Adrenal gland (tissue), 9 donors: ENCODE measurements at regions not wholly inside any gene's neighbourhood (a gene's known extent, or its start where the extent isn't known, plus 50 kb on each side); places are given as distances from the start of the nearest gene placed in this dataset.

ENCODE experiments used
- DNase-seq, 7 donors: peaks; one replicate each; pipeline ENCODE4 v3.0.0-alpha.2; 2019 to 2020
- H3K27ac ChIP-seq, 5 donors: fragments of 200-600 bp; sonication (generic) in 4 of 5; 1 replicate in 3 of 5; 2 replicates in 2 of 5; pipeline versions ENCODE4 v1.5.1 to v1.8.0; 2016 to 2020; ENCODE audit warnings: mild to moderate bottlenecking in 1 of 5
- H3K27me3 ChIP-seq: fragments of 200-600 bp; 2 replicates; pipeline ENCODE4 v1.8.0; 2021
- H3K36me3 ChIP-seq, 2 donors: fragments of 200-600 bp; replicated peaks in 1 of 2; 1 replicate in 1 of 2; 2 replicates in 1 of 2; pipeline versions ENCODE4 v1.5.1 to v1.8.0; 2018 to 2022
- H3K4me1 ChIP-seq, 2 donors: fragments of 200-600 bp; replicated peaks in 1 of 2; 1 replicate in 1 of 2; 2 replicates in 1 of 2; pipeline versions ENCODE4 v1.5.1 to v1.8.0; 2018 to 2021
- H3K4me3 ChIP-seq, 4 donors: fragments of 200-600 bp; sonication (generic) in 3 of 4; one replicate each; pipeline ENCODE4 v1.5.1; 2016 to 2018
- H3K9me3 ChIP-seq, 3 donors: fragments of 200-600 bp; sonication (generic) in 1 of 3; replicated peaks in 1 of 3; 1 replicate in 2 of 3; 2 replicates in 1 of 3; pipeline versions ENCODE4 v1.5.1 to v1.8.0; 2016 to 2021
- CTCF ChIP-seq, 6 experiments: fragments of 450-650 bp in 4 of 6; fragments of 200-600 bp in 2 of 6; sonication (generic) in 1 of 6; IDR thresholded peaks; 1 replicate in 5 of 6; 2 replicates in 1 of 6; pipeline versions ENCODE4 v1.5.1 to v1.8.0; 2016 to 2021; ENCODE audit warnings: antibody characterized with exemption in 6 of 6, mild to moderate bottlenecking in 2 of 6, moderate library complexity in 1 of 6
- POLR2A ChIP-seq, 2 donors: fragments of 450-650 bp; IDR thresholded peaks; one replicate each; pipeline ENCODE4 v1.6.1; 2017; ENCODE audit warnings: antibody characterized with exemption in 2 of 2, mild to moderate bottlenecking in 2 of 2, moderate library complexity in 1 of 2
- WGBS, 4 donors: extraction: QIAGEN DNeasy Blood & Tissue Kit in 2 of 4; methylation state at CpG; one replicate each; pipeline versions ENCODE4 v1.1.5 to v1.1.7; 2013 to 2017; 5-methylcytosine and 5-hydroxymethylcytosine counted together
- intact Hi-C, 2 donors: fragments of 100-400 bp; cut with DNase I; formaldehyde crosslinking; loops; one replicate each; pipeline versions ENCODE4 v1.14.1 to v1.15.0; 2022 to 2023
- donor health status: healthy with polysubstance abuse.
- donor health status: Bipolar disorder and iron deficiency.
- donor health status: DM: yes; HTN: yes; CAD: no.
- donor health status: DM: no; HTN: no; CAD: no.
- donor health status: DM: no; HTN: no; CAD: no.

- Histone ChIP-seq H3K27ac (no peak overlapping the region), H3K27me3 (no peaks in the 10 kb centered on the region), H3K4me3 (no peak overlapping the region), H3K36me3 (no peaks in the 10 kb centered on the region), H3K4me1 (peaks cover 0 to 5% of the 10 kb centered on the region in 2 donors), H3K9me3 (no peaks in the 10 kb centered on the region)
- intact Hi-C loops: no loop called here
- 79 to 97% (median 95%) methylated on average over 3 of the region's 3 CpGs for WGBS, 4 donors
- DNase-seq: no peak
- TF ChIP-seq CTCF (IDR thresholded peaks at IDR 0.05): no peak
- no peak for TF ChIP-seq POLR2A (IDR thresholded peaks at IDR 0.05)
Observed at GRCh38 chr18:67242001-67242400, 274.5 kb downstream of the DSEL start.

GRCh38 chr18:67241299-67241698, 275.2 kb downstream of the DSEL start:
- Histone ChIP-seq H3K4me3 (no peak overlapping the region), H3K27ac (no peak overlapping the region), H3K9me3 (no peaks in the 10 kb centered on the region), H3K36me3 (no peaks in the 10 kb centered on the region), H3K27me3 (no peaks in the 10 kb centered on the region), H3K4me1 (peaks cover 0 to 5% of the 10 kb centered on the region in 2 donors)
- no peak for TF ChIP-seq CTCF (IDR thresholded peaks at IDR 0.05)
- no peak for TF ChIP-seq POLR2A (IDR thresholded peaks at IDR 0.05)
- DNase-seq: no peak
- 52 to 58% (median 55%) methylated on average over 1 of the region's 1 CpG for WGBS, 4 donors
- intact Hi-C loops: no loop called here

GRCh38 chr18:67239826-67240225, 276.7 kb downstream of the DSEL start:
- H3K4me1 ChIP-seq: peaks cover 0 to 5% of the 10 kb centered on the region in 2 donors
- WGBS, 4 donors: 71 to 86% (median 82%) methylated on average over 7 of the region's 7 CpGs
- intact Hi-C loops: no loop called here

GRCh38 chr18:67232991-67233390, 283.5 kb downstream of the DSEL start:
- no peak for TF ChIP-seq POLR2A (IDR thresholded peaks at IDR 0.05)
- intact Hi-C loops: no loop called here
- no peak for DNase-seq
- Histone ChIP-seq H3K27me3 (no peaks in the 10 kb centered on the region), H3K27ac (no peak overlapping the region), H3K36me3 (no peaks in the 10 kb centered on the region), H3K9me3 (no peaks in the 10 kb centered on the region), H3K4me1 (no peaks in the 10 kb centered on the region), H3K4me3 (no peak overlapping the region)
- WGBS, 4 donors: 71 to 89% (median 79%) methylated on average over 1 of the region's 1 CpG

More at GRCh38 chr18:67239826-67240225, 276.7 kb downstream of the DSEL start:
- H3K9me3 ChIP-seq: no peaks in the 10 kb centered on the region
- no peak overlapping the region for H3K4me3 ChIP-seq
- H3K36me3 ChIP-seq: no peaks in the 10 kb centered on the region
- DNase-seq: no peak
- TF ChIP-seq CTCF (IDR thresholded peaks at IDR 0.05) (no peak), POLR2A (IDR thresholded peaks at IDR 0.05) (no peak)
- H3K27me3 ChIP-seq: no peaks in the 10 kb centered on the region
- no peak overlapping the region for H3K27ac ChIP-seq

- WGBS, 4 donors: 55 to 60% (median 56%) methylated on average over 4 of the region's 4 CpGs
Observed at GRCh38 chr18:67232406-67232805, 284.1 kb downstream of the DSEL start.

More at GRCh38 chr18:67232406-67232805, 284.1 kb downstream of the DSEL start:
- DNase-seq: no peak
- no peaks in the 10 kb centered on the region for H3K9me3 ChIP-seq
- no peaks in the 10 kb centered on the region for H3K36me3 ChIP-seq
- no peak for TF ChIP-seq CTCF (IDR thresholded peaks at IDR 0.05)
- no peak for TF ChIP-seq POLR2A (IDR thresholded peaks at IDR 0.05)
- intact Hi-C loops: no loop called here
- no peak overlapping the region for H3K27ac ChIP-seq
- H3K4me1 ChIP-seq: no peaks in the 10 kb centered on the region
- no peaks in the 10 kb centered on the region for H3K27me3 ChIP-seq
- no peak overlapping the region for H3K4me3 ChIP-seq
